Activated T-cell treated with anti-CD3 and anti-CD28 coated beads, Interleukin-2, amount 50 U/mL, for 4 hours (primary cell): ENCODE measurements at regions not wholly inside any gene's neighbourhood (a gene's known extent, or its start where the extent isn't known, plus 50 kb on each side); places are given as distances from the start of the nearest gene placed in this dataset.

Experiments
- ATAC-seq, 2 donors: fragments of 200-7000 bp; cut with Tn5 transposase; one replicate each; pipeline ENCODE4 v1.10.0; 2021
- DNase-seq: peaks from one replicate; pipeline ENCODE4 v3.0.0-alpha.2; 2020
- H3K27me3 Mint-ChIP-seq: one replicate; pipeline ENCODE4 v1.8.0; 2021; ENCODE audit warnings: low read depth, mixed read lengths
- H3K36me3 Mint-ChIP-seq: one replicate; pipeline ENCODE4 v1.8.0; 2022; ENCODE audit warnings: mixed read lengths; ENCODE audit not compliant: insufficient read depth
- H3K4me1 Mint-ChIP-seq: one replicate; pipeline ENCODE4 v1.8.0; 2021; ENCODE audit warnings: low read depth, mixed read lengths
- H3K4me3 Mint-ChIP-seq: one replicate; pipeline ENCODE4 v1.8.0; 2021; ENCODE audit warnings: mild to moderate bottlenecking, moderate library complexity, mixed read lengths
- H3K9me3 Mint-ChIP-seq: one replicate; pipeline ENCODE4 v1.8.0; 2021; ENCODE audit warnings: mixed read lengths

DNA sequence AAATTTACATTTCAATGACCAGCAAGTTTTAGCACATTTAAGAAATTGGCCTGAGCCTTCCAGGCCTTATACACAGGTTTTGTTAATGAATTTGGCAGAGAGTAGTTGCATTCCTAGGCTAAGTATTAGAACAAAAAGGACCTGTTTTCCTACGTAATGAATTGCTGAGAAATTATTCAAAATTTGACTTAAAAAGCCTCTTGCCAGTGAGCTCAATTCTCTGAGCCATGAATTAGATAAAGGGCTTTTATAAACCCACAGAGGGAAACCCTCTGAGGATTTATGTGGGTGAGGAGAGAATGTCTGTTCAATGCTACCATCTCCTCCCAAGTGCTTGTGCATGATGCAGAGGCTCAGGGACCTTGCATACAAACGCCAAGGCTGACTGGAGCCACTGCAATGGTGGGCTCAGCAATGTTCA is 94.5 kb upstream of the PELI2 start:
- H3K36me3 Mint-ChIP-seq: no peaks in the 10 kb centered on the region
- no peak for ATAC-seq
- no peak for DNase-seq
- H3K9me3 Mint-ChIP-seq: no peaks in the 10 kb centered on the region
- H3K4me3 Mint-ChIP-seq: no peak overlapping the region
- no peaks in the 10 kb centered on the region for H3K4me1 Mint-ChIP-seq
- H3K27me3 Mint-ChIP-seq: peaks cover 13% of the 10 kb centered on the region

DNA sequence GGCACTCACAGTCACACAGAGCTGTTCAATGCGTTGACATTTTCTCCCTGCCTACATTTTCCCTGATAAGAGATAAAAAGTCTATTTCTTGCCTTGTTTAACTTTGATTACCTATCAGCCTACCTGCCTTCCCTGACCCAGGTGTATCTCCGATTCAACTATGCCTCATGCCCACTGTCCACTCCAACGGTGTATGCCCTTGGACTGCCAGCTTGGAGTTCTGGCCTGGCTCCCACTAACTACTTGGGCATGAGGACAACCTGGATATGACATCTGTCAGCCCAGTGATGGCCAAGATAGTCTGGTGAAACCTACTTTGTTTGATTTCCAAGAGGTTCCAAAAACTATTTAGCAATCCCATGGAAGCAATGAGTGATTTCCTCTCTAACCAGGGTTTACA is 93.0 kb upstream of the PELI2 start:
- DNase-seq (no peak), ATAC-seq (no peak)
- Mint-ChIP-seq H3K4me1 (no peaks in the 10 kb centered on the region), H3K36me3 (no peaks in the 10 kb centered on the region), H3K4me3 (no peak overlapping the region), H3K27me3 (peaks cover 11% of the 10 kb centered on the region), H3K9me3 (no peaks in the 10 kb centered on the region)

- H3K36me3 Mint-ChIP-seq: no peaks in the 10 kb centered on the region
- no peaks in the 10 kb centered on the region for H3K4me1 Mint-ChIP-seq
- no peak for ATAC-seq
- H3K9me3 Mint-ChIP-seq: no peaks in the 10 kb centered on the region
- H3K27me3 Mint-ChIP-seq: peaks cover 10% of the 10 kb centered on the region
- no peak overlapping the region for H3K4me3 Mint-ChIP-seq
- DNase-seq: no peak
Measured at GRCh38 chr14:56026506-56026905, 91.7 kb upstream of the PELI2 start.

DNA sequence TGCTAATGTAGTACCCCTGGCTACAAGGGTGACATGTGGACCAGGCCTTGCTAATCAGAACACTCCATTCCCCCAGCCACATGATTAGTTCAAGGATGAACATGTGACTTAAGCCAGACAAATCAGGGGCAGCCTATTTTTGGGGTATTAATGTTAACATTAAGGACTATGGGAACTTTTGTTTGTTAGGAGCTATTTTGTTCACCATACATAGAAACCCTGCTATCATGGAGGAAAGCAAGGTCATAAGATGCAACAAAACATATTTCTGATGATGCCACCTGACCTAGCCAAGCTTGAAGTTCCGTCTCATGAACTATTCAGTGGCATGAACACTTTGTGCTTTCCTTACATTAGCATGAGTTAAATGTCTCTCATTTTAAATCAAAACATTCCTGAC is 90.8 kb upstream of the PELI2 start:
- H3K4me1 Mint-ChIP-seq: no peaks in the 10 kb centered on the region
- H3K9me3 Mint-ChIP-seq: no peaks in the 10 kb centered on the region
- DNase-seq (no peak), ATAC-seq (no peak)
- H3K27me3 Mint-ChIP-seq: peaks cover 11% of the 10 kb centered on the region
- no peak overlapping the region for H3K4me3 Mint-ChIP-seq
- H3K36me3 Mint-ChIP-seq: no peaks in the 10 kb centered on the region

- H3K9me3 Mint-ChIP-seq: no peaks in the 10 kb centered on the region
- DNase-seq: no peak
- no peak for ATAC-seq
Measured at GRCh38 chr14:56027916-56028712, 90.1 kb upstream of the PELI2 start.

DNA sequence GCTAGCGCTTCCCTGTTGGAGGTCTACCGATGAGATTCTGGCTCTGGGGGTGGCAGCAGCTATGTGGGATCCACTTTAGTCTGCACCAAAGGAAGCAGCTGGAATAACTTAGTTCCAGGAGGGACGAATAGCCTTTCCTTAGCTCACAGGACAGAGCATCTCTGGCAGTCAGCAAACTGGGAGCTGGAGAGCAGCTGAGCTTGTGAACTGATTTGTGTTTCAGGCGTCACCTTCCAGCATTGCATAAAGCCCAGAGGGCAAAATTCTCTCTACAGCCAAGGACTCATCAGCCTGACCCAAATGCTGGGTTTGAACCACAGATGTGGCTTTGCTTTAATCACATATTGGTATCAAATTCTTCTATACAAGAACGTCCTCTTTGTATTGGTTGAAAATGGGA is 81.9 kb upstream of the PELI2 start:
- no peaks in the 10 kb centered on the region for H3K9me3 Mint-ChIP-seq

More at GRCh38 chr14:56027916-56028712, 90.1 kb upstream of the PELI2 start:
- H3K4me3 Mint-ChIP-seq: no peak overlapping the region
- no peaks in the 10 kb centered on the region for H3K4me1 Mint-ChIP-seq
- no peaks in the 10 kb centered on the region for H3K36me3 Mint-ChIP-seq
- H3K27me3 Mint-ChIP-seq: peaks cover 13% of the 10 kb centered on the region

DNA sequence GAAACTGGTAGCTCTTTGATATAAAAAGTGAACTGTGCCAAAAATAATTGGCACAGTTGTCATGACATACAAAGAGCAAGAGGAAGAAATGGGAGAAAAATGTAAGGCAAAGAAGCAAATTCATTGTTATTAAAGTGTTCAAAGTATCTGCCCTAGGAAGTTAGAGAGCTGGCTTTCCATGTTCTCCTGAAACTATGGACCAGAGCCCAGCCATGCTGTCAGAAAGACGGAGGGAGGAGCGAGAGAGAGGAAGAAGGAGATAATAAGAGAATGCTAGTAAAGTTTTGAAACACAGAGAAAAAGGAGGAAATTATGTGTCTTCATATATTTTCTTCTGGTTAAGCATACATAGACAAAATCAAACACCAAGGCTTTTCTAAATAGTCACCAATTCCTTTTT is 78.1 kb upstream of the PELI2 start:
- no peaks in the 10 kb centered on the region for H3K36me3 Mint-ChIP-seq
- H3K9me3 Mint-ChIP-seq: no peaks in the 10 kb centered on the region
- H3K27me3 Mint-ChIP-seq: peaks cover 12% of the 10 kb centered on the region
- ATAC-seq (no peak), DNase-seq (no peak)
- H3K4me1 Mint-ChIP-seq: no peaks in the 10 kb centered on the region
- H3K4me3 Mint-ChIP-seq: no peak overlapping the region

More for the DNA sequence above, 81.9 kb upstream of the PELI2 start:
- ATAC-seq: no peak
- Mint-ChIP-seq H3K4me3 (no peak overlapping the region), H3K36me3 (no peaks in the 10 kb centered on the region), H3K27me3 (peaks cover 13% of the 10 kb centered on the region), H3K4me1 (no peaks in the 10 kb centered on the region)
- no peak for DNase-seq

DNA sequence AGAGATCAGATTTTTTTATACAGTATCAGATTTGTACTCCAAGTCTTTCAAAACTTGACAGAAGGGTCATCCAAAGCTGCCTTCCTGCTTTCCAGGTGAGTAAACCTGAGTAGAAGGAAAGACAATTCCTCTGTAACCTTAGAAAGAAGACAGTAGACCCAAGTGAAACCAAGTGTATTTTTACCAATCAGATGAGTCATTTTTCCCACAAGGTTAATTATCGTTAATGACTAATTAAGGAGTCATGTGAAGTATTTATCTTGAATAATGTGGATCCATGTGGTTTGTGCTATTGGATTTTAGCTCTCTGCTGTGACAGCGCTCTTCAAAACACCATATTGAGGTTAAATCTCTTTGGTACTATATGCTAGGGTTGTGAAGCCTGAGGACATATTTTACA is 74.0 kb upstream of the PELI2 start:
- Mint-ChIP-seq H3K36me3 (no peaks in the 10 kb centered on the region), H3K9me3 (no peaks in the 10 kb centered on the region), H3K4me1 (no peaks in the 10 kb centered on the region), H3K27me3 (peaks cover 9% of the 10 kb centered on the region), H3K4me3 (no peak overlapping the region)
- no peak for ATAC-seq
- no peak for DNase-seq

GRCh38 chr14:56046546-56046945 is 71.7 kb upstream of the PELI2 start:
- Mint-ChIP-seq H3K9me3 (no peaks in the 10 kb centered on the region), H3K4me1 (no peaks in the 10 kb centered on the region), H3K36me3 (no peaks in the 10 kb centered on the region), H3K4me3 (no peak overlapping the region), H3K27me3 (peaks cover 6% of the 10 kb centered on the region)
- ATAC-seq (no peak), DNase-seq (no peak)

DNA sequence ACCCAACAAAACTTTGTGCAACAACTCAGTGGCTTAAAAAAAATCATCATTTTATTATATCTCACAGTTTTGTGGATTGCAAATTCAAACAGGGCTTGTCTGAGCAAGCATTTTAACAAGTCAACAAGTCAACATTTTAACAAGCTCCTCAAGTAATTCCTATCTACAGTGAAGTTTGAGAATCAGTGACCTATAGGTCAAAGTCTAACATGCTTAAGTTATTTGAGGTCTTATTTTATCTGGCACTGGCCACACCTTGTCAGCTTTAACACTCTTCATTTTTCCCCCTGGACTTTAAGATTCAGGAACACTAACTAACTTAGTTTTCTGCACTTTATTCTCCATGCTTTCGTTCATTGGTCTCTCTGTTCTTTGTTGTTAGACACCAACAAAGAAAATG is 71.2 kb upstream of the PELI2 start:
- DNase-seq (no peak), ATAC-seq (no peak)
- H3K36me3 Mint-ChIP-seq: no peaks in the 10 kb centered on the region
- H3K4me3 Mint-ChIP-seq: no peak overlapping the region
- no peaks in the 10 kb centered on the region for H3K9me3 Mint-ChIP-seq
- no peaks in the 10 kb centered on the region for H3K4me1 Mint-ChIP-seq
- H3K27me3 Mint-ChIP-seq: peaks cover 6% of the 10 kb centered on the region

DNA sequence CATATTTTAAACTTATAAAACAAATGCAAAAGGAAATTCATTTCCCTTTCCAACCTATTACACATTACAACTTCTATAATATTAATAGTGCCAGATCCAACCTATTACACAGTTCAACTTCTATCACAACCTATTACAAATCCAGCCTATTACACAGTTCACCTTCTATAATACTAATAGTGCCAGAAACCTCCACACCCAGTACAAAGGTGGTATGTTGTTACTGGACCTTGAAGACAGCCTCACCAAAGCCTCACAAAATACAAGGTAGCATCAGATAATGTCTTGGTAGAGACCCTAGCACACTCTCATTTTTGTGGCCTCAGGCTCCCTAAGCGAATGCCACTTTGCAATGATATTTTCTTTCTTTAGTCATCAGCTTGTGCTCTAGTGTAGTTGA is 68.7 kb upstream of the PELI2 start:
- H3K4me1 Mint-ChIP-seq: no peaks in the 10 kb centered on the region
- DNase-seq (no peak), ATAC-seq (no peak)
- no peaks in the 10 kb centered on the region for H3K36me3 Mint-ChIP-seq
- H3K27me3 Mint-ChIP-seq: peaks cover 2% of the 10 kb centered on the region
- no peak overlapping the region for H3K4me3 Mint-ChIP-seq
- H3K9me3 Mint-ChIP-seq: no peaks in the 10 kb centered on the region

DNA sequence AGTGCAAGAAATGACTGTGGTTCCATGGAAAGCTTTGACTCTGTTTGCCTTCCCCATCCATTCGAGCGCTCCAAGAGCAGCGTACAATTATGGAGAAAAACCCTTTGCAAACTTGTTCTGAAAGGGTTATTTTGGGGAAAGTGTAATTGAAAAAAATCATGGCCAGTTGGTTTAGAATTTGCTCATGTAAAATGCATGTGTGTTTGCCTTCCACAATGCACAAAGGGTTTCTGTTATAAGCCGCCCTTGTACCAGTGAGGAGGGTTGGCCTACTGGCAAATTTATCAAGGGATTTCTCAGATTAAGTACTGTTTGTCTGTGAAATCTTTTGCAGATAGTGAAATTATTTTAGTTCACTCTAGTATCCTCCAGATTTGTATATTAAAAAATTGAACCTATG is 62.7 kb upstream of the PELI2 start:
- Mint-ChIP-seq H3K27me3 (peaks cover 4% of the 10 kb centered on the region), H3K4me3 (no peak overlapping the region), H3K4me1 (no peaks in the 10 kb centered on the region), H3K9me3 (no peaks in the 10 kb centered on the region), H3K36me3 (no peaks in the 10 kb centered on the region)
- no peak for DNase-seq
- ATAC-seq: no peak

- Mint-ChIP-seq H3K36me3 (no peaks in the 10 kb centered on the region), H3K4me3 (no peak overlapping the region), H3K9me3 (no peaks in the 10 kb centered on the region), H3K27me3 (peaks cover 9% of the 10 kb centered on the region), H3K4me1 (no peaks in the 10 kb centered on the region)
- no peak for DNase-seq
- no peak for ATAC-seq
Measured at GRCh38 chr14:56056031-56056430, 62.2 kb upstream of the PELI2 start.

- no peaks in the 10 kb centered on the region for H3K36me3 Mint-ChIP-seq
- no peaks in the 10 kb centered on the region for H3K9me3 Mint-ChIP-seq
- H3K4me3 Mint-ChIP-seq: no peak overlapping the region
- H3K4me1 Mint-ChIP-seq: no peaks in the 10 kb centered on the region
- H3K27me3 Mint-ChIP-seq: peaks cover 9% of the 10 kb centered on the region
- DNase-seq (no peak), ATAC-seq (no peak)
Measured at GRCh38 chr14:56057071-56057741, 61.0 kb upstream of the PELI2 start.

DNA sequence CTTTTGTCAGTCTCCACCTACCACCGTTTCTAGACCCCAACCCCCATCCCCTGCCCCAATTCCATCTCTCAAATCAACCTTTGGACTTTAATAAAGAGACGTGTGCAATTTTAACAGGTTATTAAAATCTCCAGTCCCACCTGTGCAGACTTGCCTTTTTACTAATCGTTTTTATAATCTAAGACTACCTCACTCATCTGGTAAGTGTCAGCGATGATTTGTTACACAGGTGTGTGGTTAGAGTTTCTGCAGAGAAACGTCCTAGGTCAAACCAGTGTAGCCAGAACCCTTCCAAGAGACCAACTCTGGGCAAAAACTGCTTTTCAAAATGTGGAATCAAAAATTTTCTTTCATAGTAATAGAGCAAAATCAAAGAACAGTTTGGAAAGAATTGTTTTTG is 60.4 kb upstream of the PELI2 start:
- peaks cover 9% of the 10 kb centered on the region for H3K27me3 Mint-ChIP-seq
- no peaks in the 10 kb centered on the region for H3K4me1 Mint-ChIP-seq
- no peaks in the 10 kb centered on the region for H3K9me3 Mint-ChIP-seq
- DNase-seq (no peak), ATAC-seq (no peak)
- no peaks in the 10 kb centered on the region for H3K36me3 Mint-ChIP-seq
- no peak overlapping the region for H3K4me3 Mint-ChIP-seq
